PC-9 (cell line): ENCODE measurements at regions not wholly inside any gene's neighbourhood (a gene's known extent, or its start where the extent isn't known, plus 50 kb on each side); places are given as distances from the start of the nearest gene placed in this dataset.

Experiments
- CTCF ChIP-seq: fragments of 200-600 bp; sonication (generic); conservative IDR thresholded peaks from 2 replicates; pipeline ENCODE4 v1.6.1; 2017; ENCODE audit warnings: mixed run types, antibody characterized with exemption, mild to moderate bottlenecking, moderate library complexity
- EZH2 ChIP-seq: fragments of 200-600 bp; sonication (generic); IDR thresholded peaks from 2 replicates; pipeline ENCODE4 v1.8.0; 2017; ENCODE audit warnings: antibody characterized with exemption, low read depth

- TF ChIP-seq CTCF: no peak
- TF ChIP-seq EZH2: no peak
Observed at GRCh38 chr19:56964410-56964920, 123.9 kb upstream of the PEG3 start.
